HEK293 (cell line): ENCODE measurements at regions not wholly inside any gene's neighbourhood (a gene's known extent, or its start where the extent isn't known, plus 50 kb on each side); places are given as distances from the start of the nearest gene placed in this dataset.

ENCODE experiments used
- CTCF ChIA-PET: fragments of 350-600 bp; formaldehyde crosslinking; extraction: SDS; loops from one replicate; lab custom pipeline; 2021; ENCODE audit warnings: antibody characterized with exemption; lab: Yijun Ruan, JAX
- POLR2A ChIA-PET: fragments of 300-600 bp; formaldehyde crosslinking; extraction: SDS; loops from one replicate; lab custom pipeline; 2020; ENCODE audit warnings: antibody characterized with exemption, inconsistent platforms; lab: Yijun Ruan, JAX
- H3K27ac ChIP-seq: fragments of 200-500 bp; sonication (Bioruptor generic); 2 replicates; pipeline ENCODE4 v1.5.1; 2014; ENCODE audit warnings: low read depth, low read length, control low read depth, inconsistent platforms; ENCODE audit errors: extremely low read depth
- H3K36me3 ChIP-seq, 2 experiments: fragments of 200-500 bp in 1 of 2; sonication (Bioruptor generic) in 1 of 2; 1 replicate in 1 of 2; 2 replicates in 1 of 2; pipeline ENCODE4 v1.5.1; 2014 to 2017; ENCODE audit warnings: inconsistent platforms in 2 of 2, low read length in 2 of 2; ENCODE audit not compliant: control insufficient read depth in 2 of 2, insufficient read depth in 1 of 2
- H3K4me1 ChIP-seq: fragments of 200-500 bp; sonication (Bioruptor generic); 2 replicates; pipeline ENCODE4 v1.5.1; 2014; ENCODE audit warnings: mild to moderate bottlenecking, low read length, inconsistent platforms; ENCODE audit not compliant: control insufficient read depth, insufficient read depth
- H3K4me3 ChIP-seq: 2 replicates; pipeline ENCODE4 v1.5.1; 2011; ENCODE audit warnings: low read depth, mild to moderate bottlenecking, control low read depth, low read length, moderate library complexity
- H3K9me3 ChIP-seq: fragments of 200-500 bp; sonication (Bioruptor generic); 2 replicates; pipeline ENCODE4 v1.5.1; 2014; ENCODE audit warnings: low read depth, low read length, inconsistent platforms; ENCODE audit not compliant: control insufficient read depth, insufficient read depth
- BCL11B ChIP-seq: fragments of 450-650 bp; formaldehyde crosslinking; IDR thresholded peaks from 2 replicates; pipeline ENCODE4 v1.5.1; 2016; ENCODE audit warnings: low read depth, missing biosample characterization, missing genetic modification characterization
- GLIS2 ChIP-seq: fragments of 450-650 bp; formaldehyde crosslinking; IDR thresholded peaks from 2 replicates; pipeline ENCODE4 v1.5.1; 2016; ENCODE audit warnings: missing biosample characterization, missing genetic modification characterization
- KLF10 ChIP-seq: fragments of 450-650 bp; IDR thresholded peaks from 2 replicates; pipeline ENCODE4 v1.5.1; 2018; ENCODE audit warnings: missing biosample characterization, mild to moderate bottlenecking, missing genetic modification characterization
- KLF8 ChIP-seq: fragments of 450-650 bp; formaldehyde crosslinking; IDR thresholded peaks from 2 replicates; pipeline ENCODE4 v1.5.1; 2016; ENCODE audit warnings: missing biosample characterization, missing genetic modification characterization
- MEIS1 ChIP-seq: sonication (generic); formaldehyde crosslinking; IDR thresholded peaks from 2 replicates; pipeline ENCODE4 v1.8.1; 2022; ENCODE audit warnings: missing genetic modification reagents, mild to moderate bottlenecking, borderline replicate concordance
- SP7 ChIP-seq: fragments of 450-650 bp; formaldehyde crosslinking; IDR thresholded peaks from 2 replicates; pipeline ENCODE4 v1.5.1; 2016; ENCODE audit warnings: missing biosample characterization, missing genetic modification characterization
- TRIM28 ChIP-seq: IDR thresholded peaks from 2 replicates; pipeline ENCODE4 v1.6.1; 2011; ENCODE audit warnings: low read length, control low read depth, borderline replicate concordance
- ZBTB1 ChIP-seq: fragments of 450-650 bp; formaldehyde crosslinking; IDR thresholded peaks from 2 replicates; pipeline ENCODE4 v1.5.1; 2016; ENCODE audit warnings: missing biosample characterization, missing genetic modification characterization
- ZNF112 ChIP-seq: fragments of 450-650 bp; formaldehyde crosslinking; IDR thresholded peaks from 2 replicates; pipeline ENCODE4 v1.5.0; 2017; ENCODE audit warnings: missing biosample characterization, missing genetic modification characterization
- ZNF146 ChIP-seq: fragments of 450-650 bp; formaldehyde crosslinking; IDR thresholded peaks from 2 replicates; pipeline ENCODE4 v1.5.1; 2016; ENCODE audit warnings: missing biosample characterization, missing genetic modification characterization
- ZNF24 ChIP-seq: fragments of 450-650 bp; formaldehyde crosslinking; IDR thresholded peaks from 2 replicates; pipeline ENCODE4 v1.5.1; 2016; ENCODE audit warnings: missing biosample characterization, missing genetic modification characterization
- ZNF426 ChIP-seq: fragments of 450-650 bp; formaldehyde crosslinking; IDR thresholded peaks from 2 replicates; pipeline ENCODE4 v1.5.1; 2017; ENCODE audit warnings: missing biosample characterization, missing genetic modification characterization, mild to moderate bottlenecking, inconsistent platforms, moderate library complexity
- ZNF530 ChIP-seq: fragments of 450-650 bp; formaldehyde crosslinking; IDR thresholded peaks from 2 replicates; pipeline ENCODE4 v1.5.1; 2016; ENCODE audit warnings: low read depth, missing biosample characterization, missing genetic modification characterization
- ZNF747 ChIP-seq: fragments of 450-650 bp; formaldehyde crosslinking; IDR thresholded peaks from 2 replicates; pipeline ENCODE4 v1.5.1; 2016; ENCODE audit warnings: missing biosample characterization, missing genetic modification characterization
- TF ChIP-seq, protein P1 (sequence below): fragments of 450-650 bp; formaldehyde crosslinking; IDR thresholded peaks from 2 replicates; pipeline ENCODE4 v1.5.1; 2017; ENCODE audit warnings: missing biosample characterization, mild to moderate bottlenecking, missing genetic modification characterization, moderate library complexity
- TF ChIP-seq, protein P2 (sequence below): fragments of 450-650 bp; formaldehyde crosslinking; IDR thresholded peaks from 2 replicates; pipeline ENCODE4 v1.5.1; 2016; ENCODE audit warnings: missing biosample characterization, missing genetic modification characterization
- TF ChIP-seq, protein P3 (sequence below): fragments of 450-650 bp; formaldehyde crosslinking; IDR thresholded peaks from 2 replicates; pipeline ENCODE4 v1.5.1; 2016; ENCODE audit warnings: missing biosample characterization, missing genetic modification characterization
- TF ChIP-seq, protein P4 (sequence below): fragments of 450-650 bp; formaldehyde crosslinking; conservative IDR thresholded peaks from 2 replicates; pipeline ENCODE4 v1.5.1; 2016; ENCODE audit warnings: low read depth, missing biosample characterization, missing genetic modification characterization

- CTCF ChIA-PET: interaction anchor here (3.4 kb wide), 1 partner anchor 15 kb away, joined by 19 read pairs; no protein-coding TSS in a partner anchor
- Histone ChIP-seq H3K4me3 (no peak overlapping the region), H3K36me3 (no peaks in the 10 kb centered on the region), H3K9me3 (no peaks in the 10 kb centered on the region), H3K27ac (no peak overlapping the region)
- POLR2A ChIA-PET: no interaction called here
- TF ChIP-seq TRIM28 (no peak), MEIS1 (CRISPR knock-in tag) (no peak), ZNF530 (tag by site-specific recombination) (no peak), SP7 (tag by site-specific recombination) (no peak), KLF8 (tag by site-specific recombination) (no peak), ZNF24 (tag by site-specific recombination) (no peak), ZNF426 (tag by site-specific recombination) (no peak), ZNF112 (tag by site-specific recombination) (no peak), BCL11B (no peak), KLF10 (tag by site-specific recombination) (no peak), ZNF146 (tag by site-specific recombination) (no peak), ZNF747 (no peak)
- TF ChIP-seq, protein P1, sequence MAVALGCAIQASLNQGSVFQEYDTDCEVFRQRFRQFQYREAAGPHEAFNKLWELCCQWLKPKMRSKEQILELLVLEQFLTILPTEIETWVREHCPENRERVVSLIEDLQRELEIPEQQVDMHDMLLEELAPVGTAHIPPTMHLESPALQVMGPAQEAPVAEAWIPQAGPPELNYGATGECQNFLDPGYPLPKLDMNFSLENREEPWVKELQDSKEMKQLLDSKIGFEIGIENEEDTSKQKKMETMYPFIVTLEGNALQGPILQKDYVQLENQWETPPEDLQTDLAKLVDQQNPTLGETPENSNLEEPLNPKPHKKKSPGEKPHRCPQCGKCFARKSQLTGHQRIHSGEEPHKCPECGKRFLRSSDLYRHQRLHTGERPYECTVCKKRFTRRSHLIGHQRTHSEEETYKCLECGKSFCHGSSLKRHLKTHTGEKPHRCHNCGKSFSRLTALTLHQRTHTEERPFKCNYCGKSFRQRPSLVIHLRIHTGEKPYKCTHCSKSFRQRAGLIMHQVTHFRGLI (tag by site-specific recombination): no peak
- TF ChIP-seq, protein P2, sequence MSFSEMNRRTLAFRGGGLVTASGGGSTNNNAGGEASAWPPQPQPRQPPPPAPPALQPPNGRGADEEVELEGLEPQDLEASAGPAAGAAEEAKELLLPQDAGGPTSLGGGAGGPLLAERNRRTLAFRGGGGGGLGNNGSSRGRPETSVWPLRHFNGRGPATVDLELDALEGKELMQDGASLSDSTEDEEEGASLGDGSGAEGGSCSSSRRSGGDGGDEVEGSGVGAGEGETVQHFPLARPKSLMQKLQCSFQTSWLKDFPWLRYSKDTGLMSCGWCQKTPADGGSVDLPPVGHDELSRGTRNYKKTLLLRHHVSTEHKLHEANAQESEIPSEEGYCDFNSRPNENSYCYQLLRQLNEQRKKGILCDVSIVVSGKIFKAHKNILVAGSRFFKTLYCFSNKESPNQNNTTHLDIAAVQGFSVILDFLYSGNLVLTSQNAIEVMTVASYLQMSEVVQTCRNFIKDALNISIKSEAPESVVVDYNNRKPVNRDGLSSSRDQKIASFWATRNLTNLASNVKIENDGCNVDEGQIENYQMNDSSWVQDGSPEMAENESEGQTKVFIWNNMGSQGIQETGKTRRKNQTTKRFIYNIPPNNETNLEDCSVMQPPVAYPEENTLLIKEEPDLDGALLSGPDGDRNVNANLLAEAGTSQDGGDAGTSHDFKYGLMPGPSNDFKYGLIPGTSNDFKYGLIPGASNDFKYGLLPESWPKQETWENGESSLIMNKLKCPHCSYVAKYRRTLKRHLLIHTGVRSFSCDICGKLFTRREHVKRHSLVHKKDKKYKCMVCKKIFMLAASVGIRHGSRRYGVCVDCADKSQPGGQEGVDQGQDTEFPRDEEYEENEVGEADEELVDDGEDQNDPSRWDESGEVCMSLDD (tag by site-specific recombination): no peak
- TF ChIP-seq, protein P3, sequence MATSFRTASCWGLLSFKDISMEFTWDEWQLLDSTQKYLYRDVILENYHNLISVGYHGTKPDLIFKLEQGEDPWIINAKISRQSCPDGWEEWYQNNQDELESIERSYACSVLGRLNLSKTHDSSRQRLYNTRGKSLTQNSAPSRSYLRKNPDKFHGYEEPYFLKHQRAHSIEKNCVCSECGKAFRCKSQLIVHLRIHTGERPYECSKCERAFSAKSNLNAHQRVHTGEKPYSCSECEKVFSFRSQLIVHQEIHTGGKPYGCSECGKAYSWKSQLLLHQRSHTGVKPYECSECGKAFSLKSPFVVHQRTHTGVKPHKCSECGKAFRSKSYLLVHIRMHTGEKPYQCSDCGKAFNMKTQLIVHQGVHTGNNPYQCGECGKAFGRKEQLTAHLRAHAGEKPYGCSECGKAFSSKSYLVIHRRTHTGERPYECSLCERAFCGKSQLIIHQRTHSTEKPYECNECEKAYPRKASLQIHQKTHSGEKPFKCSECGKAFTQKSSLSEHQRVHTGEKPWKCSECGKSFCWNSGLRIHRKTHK (tag by site-specific recombination): no peak
- TF ChIP-seq, protein P4, sequence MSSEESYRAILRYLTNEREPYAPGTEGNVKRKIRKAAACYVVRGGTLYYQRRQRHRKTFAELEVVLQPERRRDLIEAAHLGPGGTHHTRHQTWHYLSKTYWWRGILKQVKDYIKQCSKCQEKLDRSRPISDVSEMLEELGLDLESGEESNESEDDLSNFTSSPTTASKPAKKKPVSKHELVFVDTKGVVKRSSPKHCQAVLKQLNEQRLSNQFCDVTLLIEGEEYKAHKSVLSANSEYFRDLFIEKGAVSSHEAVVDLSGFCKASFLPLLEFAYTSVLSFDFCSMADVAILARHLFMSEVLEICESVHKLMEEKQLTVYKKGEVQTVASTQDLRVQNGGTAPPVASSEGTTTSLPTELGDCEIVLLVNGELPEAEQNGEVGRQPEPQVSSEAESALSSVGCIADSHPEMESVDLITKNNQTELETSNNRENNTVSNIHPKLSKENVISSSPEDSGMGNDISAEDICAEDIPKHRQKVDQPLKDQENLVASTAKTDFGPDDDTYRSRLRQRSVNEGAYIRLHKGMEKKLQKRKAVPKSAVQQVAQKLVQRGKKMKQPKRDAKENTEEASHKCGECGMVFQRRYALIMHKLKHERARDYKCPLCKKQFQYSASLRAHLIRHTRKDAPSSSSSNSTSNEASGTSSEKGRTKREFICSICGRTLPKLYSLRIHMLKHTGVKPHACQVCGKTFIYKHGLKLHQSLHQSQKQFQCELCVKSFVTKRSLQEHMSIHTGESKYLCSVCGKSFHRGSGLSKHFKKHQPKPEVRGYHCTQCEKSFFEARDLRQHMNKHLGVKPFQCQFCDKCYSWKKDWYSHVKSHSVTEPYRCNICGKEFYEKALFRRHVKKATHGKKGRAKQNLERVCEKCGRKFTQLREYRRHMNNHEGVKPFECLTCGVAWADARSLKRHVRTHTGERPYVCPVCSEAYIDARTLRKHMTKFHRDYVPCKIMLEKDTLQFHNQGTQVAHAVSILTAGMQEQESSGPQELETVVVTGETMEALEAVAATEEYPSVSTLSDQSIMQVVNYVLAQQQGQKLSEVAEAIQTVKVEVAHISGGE (tag by site-specific recombination): no peak
- TF ChIP-seq, all 188 proteins: peak for 0
- H3K4me1 ChIP-seq: no peaks in the 10 kb centered on the region
Measured at GRCh38 chr1:30395631-30396030, 327.8 kb downstream of the MATN1 start.

DNA sequence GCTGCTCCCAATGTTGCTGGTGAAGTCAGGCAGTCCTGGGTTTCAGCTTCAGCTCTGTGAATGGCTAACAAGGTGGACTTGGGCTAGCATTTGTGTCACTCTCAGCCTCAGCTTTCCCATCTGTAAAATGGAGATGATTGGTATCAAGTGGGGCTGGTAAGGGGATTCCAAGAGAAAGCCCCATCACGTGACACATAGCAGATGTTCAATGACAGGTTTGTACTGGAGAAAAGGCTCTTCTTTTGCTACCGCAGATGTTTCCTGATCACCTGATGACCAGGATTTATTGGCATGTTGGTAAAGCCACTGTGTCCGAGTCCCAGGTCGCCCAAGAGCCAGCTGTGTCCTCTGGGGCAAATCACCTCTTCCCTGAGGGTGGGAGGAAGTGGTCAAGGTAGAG lies 335.0 kb downstream of the MATN1 start:
- CTCF ChIA-PET: interaction anchor here (0.7 to 3.2 kb wide), 2 partner anchors 8 to 95 kb away, joined by 4 to 17 read pairs; no protein-coding TSS in a partner anchor
- Histone ChIP-seq H3K36me3 (no peaks in the 10 kb centered on the region), H3K4me3 (no peak overlapping the region), H3K27ac (no peak overlapping the region), H3K4me1 (no peaks in the 10 kb centered on the region)
- POLR2A ChIA-PET: no interaction called here
- TF ChIP-seq GLIS2 (tag by site-specific recombination) (no peak), ZBTB1 (no peak), ZNF530 (tag by site-specific recombination) (no peak)
- TF ChIP-seq, all 188 proteins: peak for 0
- no peaks in the 10 kb centered on the region for H3K9me3 ChIP-seq
